ENCODE measurements at regions not wholly inside any gene's neighbourhood (a gene's known extent, or its start where the extent isn't known, plus 50 kb on each side); places are given as distances from the start of the nearest gene placed in this dataset.

GRCh38 chr5:63854076-63854475 is 108.2 kb downstream of the HTR1A start:
- no peaks in the 10 kb centered on the region for H3K9me2 ChIP-seq (ENCODE audit: low read depth, low read length)
- H3K4me3 ChIP-seq (ENCODE audit: low read depth, low read length, poor library complexity, severe bottlenecking): no peak overlapping the region
- TF ChIP-seq CTCF (IDR thresholded peaks at IDR 0.05; ENCODE audit: low read length): no peak
- TF ChIP-seq EZH2 (IDR thresholded peaks at IDR 0.05; ENCODE audit: borderline replicate concordance, low read length): no peak
- H3F3A ChIP-seq (ENCODE audit: insufficient read depth, low read length): no peaks in the 10 kb centered on the region
- no peaks in the 10 kb centered on the region for H3K4me1 ChIP-seq (ENCODE audit: insufficient read depth, low read length, severe bottlenecking)
- H4K20me1 ChIP-seq (ENCODE audit: insufficient read depth, low read length): no peaks in the 10 kb centered on the region
- H2AFZ ChIP-seq (ENCODE audit: low read length): no peak overlapping the region
- H3K9ac ChIP-seq (ENCODE audit: low read length): no peak overlapping the region
- H3K79me2 ChIP-seq (ENCODE audit: insufficient read depth, low read length): no peaks in the 10 kb centered on the region
- no peaks in the 10 kb centered on the region for H3K36me3 ChIP-seq (ENCODE audit: insufficient read depth, low read length)
- no peaks in the 10 kb centered on the region for H3K27me3 ChIP-seq (ENCODE audit: insufficient read depth, low read length)
- no peak overlapping the region for H3K27ac ChIP-seq (ENCODE audit: low read depth, low read length, poor library complexity, severe bottlenecking)
- no peaks in the 10 kb centered on the region for H3K9me3 ChIP-seq (ENCODE audit: low read length)
- no peak overlapping the region for H3K4me2 ChIP-seq (ENCODE audit: low read length)

- no peaks in the 10 kb centered on the region for H3F3A ChIP-seq (ENCODE audit: insufficient read depth, low read length)
- no peaks in the 10 kb centered on the region for H3K36me3 ChIP-seq (ENCODE audit: insufficient read depth, low read length)
- no peaks in the 10 kb centered on the region for H3K4me1 ChIP-seq (ENCODE audit: insufficient read depth, low read length, severe bottlenecking)
- no peak for TF ChIP-seq CTCF (IDR thresholded peaks at IDR 0.05; ENCODE audit: low read length)
- no peak for TF ChIP-seq EZH2 (IDR thresholded peaks at IDR 0.05; ENCODE audit: borderline replicate concordance, low read length)
- H3K4me2 ChIP-seq (ENCODE audit: low read length): no peak overlapping the region
- no peaks in the 10 kb centered on the region for H4K20me1 ChIP-seq (ENCODE audit: insufficient read depth, low read length)
- no peaks in the 10 kb centered on the region for H3K27me3 ChIP-seq (ENCODE audit: insufficient read depth, low read length)
- no peak overlapping the region for H2AFZ ChIP-seq (ENCODE audit: low read length)
- no peaks in the 10 kb centered on the region for H3K9me3 ChIP-seq (ENCODE audit: low read length)
- no peaks in the 10 kb centered on the region for H3K9me2 ChIP-seq (ENCODE audit: low read depth, low read length)
- H3K4me3 ChIP-seq (ENCODE audit: low read depth, low read length, poor library complexity, severe bottlenecking): no peak overlapping the region
- no peak overlapping the region for H3K27ac ChIP-seq (ENCODE audit: low read depth, low read length, poor library complexity, severe bottlenecking)
- H3K79me2 ChIP-seq (ENCODE audit: insufficient read depth, low read length): no peaks in the 10 kb centered on the region
- no peak overlapping the region for H3K9ac ChIP-seq (ENCODE audit: low read length)
Observed at GRCh38 chr5:63843190-63843589, 119.1 kb downstream of the HTR1A start.

GRCh38 chr5:63837437-63837836 is 124.8 kb downstream of the HTR1A start:
- H3K9me3 ChIP-seq (ENCODE audit: low read length): no peaks in the 10 kb centered on the region
- H4K20me1 ChIP-seq (ENCODE audit: insufficient read depth, low read length): no peaks in the 10 kb centered on the region
- no peak overlapping the region for H3K4me2 ChIP-seq (ENCODE audit: low read length)
- TF ChIP-seq EZH2 (IDR thresholded peaks at IDR 0.05; ENCODE audit: borderline replicate concordance, low read length): no peak
- no peak for TF ChIP-seq CTCF (IDR thresholded peaks at IDR 0.05; ENCODE audit: low read length)
- H3K36me3 ChIP-seq (ENCODE audit: insufficient read depth, low read length): no peaks in the 10 kb centered on the region
- H3K4me3 ChIP-seq (ENCODE audit: low read depth, low read length, poor library complexity, severe bottlenecking): no peak overlapping the region
- no peak overlapping the region for H3K27ac ChIP-seq (ENCODE audit: low read depth, low read length, poor library complexity, severe bottlenecking)
- no peaks in the 10 kb centered on the region for H3K9me2 ChIP-seq (ENCODE audit: low read depth, low read length)
- no peak overlapping the region for H3K9ac ChIP-seq (ENCODE audit: low read length)
- H3K27me3 ChIP-seq (ENCODE audit: insufficient read depth, low read length): no peaks in the 10 kb centered on the region
- no peaks in the 10 kb centered on the region for H3K79me2 ChIP-seq (ENCODE audit: insufficient read depth, low read length)
- no peak overlapping the region for H2AFZ ChIP-seq (ENCODE audit: low read length)
- no peaks in the 10 kb centered on the region for H3K4me1 ChIP-seq (ENCODE audit: insufficient read depth, low read length, severe bottlenecking)
- H3F3A ChIP-seq (ENCODE audit: insufficient read depth, low read length): no peaks in the 10 kb centered on the region

Data from OCI-LY1 (cell line).